ENCODE measurements at regions not wholly inside any gene's neighbourhood (a gene's known extent, or its start where the extent isn't known, plus 50 kb on each side); places are given as distances from the start of the nearest gene placed in this dataset.

GRCh38 chr14:22098435-22098834 lies 424.8 kb upstream of the OR4E1 start:
- DNase-seq (ENCODE audit: low read depth in 2 of 2): no peak

- no peak for DNase-seq (ENCODE audit: low read depth in 2 of 2)
Measured at GRCh38 chr14:22097586-22098292, 424.1 kb upstream of the OR4E1 start.

GRCh38 chr14:22097072-22097471 lies 423.5 kb upstream of the OR4E1 start:
- DNase-seq (ENCODE audit: low read depth in 2 of 2): no peak

GRCh38 chr14:22096514-22096895 lies 422.9 kb upstream of the OR4E1 start:
- no peak for DNase-seq (ENCODE audit: low read depth in 2 of 2)

- DNase-seq (ENCODE audit: low read depth in 2 of 2): no peak
Measured at GRCh38 chr14:22095860-22096513, 422.4 kb upstream of the OR4E1 start.

GRCh38 chr14:22089940-22090339 lies 416.3 kb upstream of the OR4E1 start:
- no peak for DNase-seq (ENCODE audit: low read depth in 2 of 2)

GRCh38 chr14:22088614-22089342 lies 415.2 kb upstream of the OR4E1 start:
- DNase-seq (ENCODE audit: low read depth in 2 of 2): no peak

- no peak for DNase-seq (ENCODE audit: low read depth in 2 of 2)
Measured at GRCh38 chr14:22086131-22086530, 412.5 kb upstream of the OR4E1 start.

GRCh38 chr14:22084393-22085281 lies 411.0 kb upstream of the OR4E1 start:
- DNase-seq (ENCODE audit: low read depth in 2 of 2): no peak

GRCh38 chr14:22081337-22081736 lies 407.7 kb upstream of the OR4E1 start:
- DNase-seq (ENCODE audit: low read depth in 2 of 2): no peak

- no peak for DNase-seq (ENCODE audit: low read depth in 2 of 2)
Measured at GRCh38 chr14:22079766-22080165, 406.1 kb upstream of the OR4E1 start.

GRCh38 chr14:22073801-22074200 lies 400.2 kb upstream of the OR4E1 start:
- no peak for DNase-seq (ENCODE audit: low read depth in 2 of 2)

GRCh38 chr14:22071006-22071405 lies 397.4 kb upstream of the OR4E1 start:
- no peak for DNase-seq (ENCODE audit: low read depth in 2 of 2)

- peak in 1 of 2 donors; percentile 28 for DNase-seq (ENCODE audit: low read depth in 2 of 2)
Measured at GRCh38 chr14:22070119-22070982, 396.7 kb upstream of the OR4E1 start.

GRCh38 chr14:22065347-22065746 lies 391.7 kb upstream of the OR4E1 start:
- no peak for DNase-seq (ENCODE audit: low read depth in 2 of 2)

GRCh38 chr14:22059201-22059600 lies 385.6 kb upstream of the OR4E1 start:
- no peak for DNase-seq (ENCODE audit: low read depth in 2 of 2)

GRCh38 chr14:22052795-22053194 lies 379.2 kb upstream of the OR4E1 start:
- DNase-seq (ENCODE audit: low read depth in 2 of 2): no peak

GRCh38 chr14:22047115-22047514 lies 373.5 kb upstream of the OR4E1 start:
- no peak for DNase-seq (ENCODE audit: low read depth in 2 of 2)

- DNase-seq (ENCODE audit: low read depth in 2 of 2): no peak
Measured at GRCh38 chr14:22046063-22046462, 372.4 kb upstream of the OR4E1 start.

- DNase-seq (ENCODE audit: low read depth in 2 of 2): no peak
Measured at GRCh38 chr14:22044193-22044592, 370.6 kb upstream of the OR4E1 start.

- DNase-seq (ENCODE audit: low read depth in 2 of 2): no peak
Measured at GRCh38 chr14:22040781-22041125, 367.1 kb upstream of the OR4E1 start.

Data from stimulated activated CD4-positive, alpha-beta T cell treated with anti-CD3 and anti-CD28 coated beads, Interleukin-4, amount 100 ng/mL, for 48 hours (primary cell).